Endothelial cell of umbilical vein (primary cell): ENCODE measurements at regions not wholly inside any gene's neighbourhood (a gene's known extent, or its start where the extent isn't known, plus 50 kb on each side); places are given as distances from the start of the nearest gene placed in this dataset.

ENCODE experiments used
- BruUV-seq: library from RNA; stranded (reverse); fragments of 400-500 nt; replicated peaks from 2 replicates; lab custom pipeline; 2021; lab: Mats Ljungman, UMichigan
- CTCF ChIA-PET: fragments of 300-600, 350-600 bp; sonication (Branson Sonifier 250); formaldehyde crosslinking; loops from one replicate; lab custom pipeline; 2021; ENCODE audit warnings: antibody characterized with exemption, inconsistent platforms; lab: Charles Lee
- POLR2A ChIA-PET: fragments of 300-600, 350-600 bp; sonication (Branson Sonifier 250); formaldehyde crosslinking; loops from one replicate; lab custom pipeline; 2021; ENCODE audit warnings: antibody characterized with exemption, inconsistent platforms; lab: Charles Lee
- DNase-seq: peaks from one replicate; pipeline ENCODE4 v3.0.0-alpha.2; 2011; ENCODE audit warnings: low read depth, low spot score
- FAIRE-seq: peaks from 2 replicates; lab custom pipeline; 2011; peaks lifted over from hg19 to GRCh38; lab: Jason Lieb, UNC
- H2AFZ ChIP-seq: 2 replicates; pipeline ENCODE4 v1.6.0; 2012; ENCODE audit warnings: low read depth, low read length, control low read depth, inconsistent platforms
- H3K27ac ChIP-seq: 2 replicates; pipeline ENCODE4 v1.5.1; 2011; ENCODE audit warnings: low read depth, mild to moderate bottlenecking, control low read depth, low read length, moderate library complexity; ENCODE audit not compliant: insufficient read depth
- H3K27me3 ChIP-seq, 2 experiments: 2 replicates each; pipeline versions ENCODE4 v1.6.0 to v1.6.1; 2011; ENCODE audit warnings: low read length in 2 of 2, mixed read lengths in 1 of 2; ENCODE audit not compliant: control insufficient read depth in 2 of 2, insufficient read depth in 2 of 2
- H3K36me3 ChIP-seq, 2 experiments: 2 replicates in 1 of 2; 3 replicates in 1 of 2; pipeline ENCODE4 v1.5.1; 2011; ENCODE audit warnings: low read length in 2 of 2, mild to moderate bottlenecking in 1 of 2, moderate library complexity in 1 of 2; ENCODE audit not compliant: control insufficient read depth in 2 of 2, insufficient read depth in 2 of 2; ENCODE audit errors: extremely low read depth in 1 of 2
- H3K4me1 ChIP-seq: 3 replicates; pipeline ENCODE4 v1.5.1; 2011; ENCODE audit warnings: mild to moderate bottlenecking, low read length; ENCODE audit not compliant: control insufficient read depth, insufficient read depth; ENCODE audit errors: extremely low read depth
- H3K4me2 ChIP-seq: 2 replicates; pipeline ENCODE4 v1.6.1; 2011; ENCODE audit warnings: low read length, control low read depth, mixed read lengths; ENCODE audit not compliant: insufficient read depth
- H3K4me3 ChIP-seq, 3 experiments: fragments of 200-600 bp in 1 of 3; sonication (generic), shearing (Covaris generic) in 1 of 3; replicated peaks in 1 of 3; 2 replicates each; pipeline ENCODE4 v1.5.1; 2011 to 2016; ENCODE audit warnings: control low read depth in 3 of 3, low read length in 3 of 3, mild to moderate bottlenecking in 2 of 3, inconsistent platforms in 1 of 3, low read depth in 1 of 3, moderate library complexity in 1 of 3; ENCODE audit not compliant: insufficient read depth in 1 of 3
- H3K79me2 ChIP-seq: 2 replicates; pipeline ENCODE4 v1.6.0; 2012; ENCODE audit warnings: low read length, inconsistent platforms; ENCODE audit not compliant: control insufficient read depth, insufficient read depth
- H3K9ac ChIP-seq: replicated peaks from 2 replicates; pipeline ENCODE3; 2011; ENCODE audit warnings: low read length, control low read depth; ENCODE audit not compliant: insufficient read depth; ENCODE audit errors: extremely low read depth
- H3K9me1 ChIP-seq: replicated peaks from 3 replicates; pipeline ENCODE4 v1.6.0; 2011; ENCODE audit warnings: mild to moderate bottlenecking, low read length; ENCODE audit not compliant: control insufficient read depth, insufficient read depth; ENCODE audit errors: extremely low read depth
- H3K9me3 ChIP-seq: replicated peaks from 2 replicates; pipeline ENCODE4 v1.5.1; 2012; ENCODE audit warnings: low read length, inconsistent platforms; ENCODE audit not compliant: control insufficient read depth, insufficient read depth
- H4K20me1 ChIP-seq: replicated peaks from 2 replicates; pipeline ENCODE3; 2011; ENCODE audit warnings: mild to moderate bottlenecking, low read length; ENCODE audit not compliant: control insufficient read depth, insufficient read depth; ENCODE audit errors: extremely low read depth
- EZH2 ChIP-seq: IDR thresholded peaks from 2 replicates; pipeline ENCODE4 v1.6.1; 2012; ENCODE audit warnings: borderline replicate concordance, low read depth, mild to moderate bottlenecking, moderate library complexity, low read length, inconsistent platforms; ENCODE audit not compliant: severe bottlenecking
- FOS ChIP-seq: IDR thresholded peaks from 2 replicates; pipeline ENCODE4 v1.6.1; 2011; ENCODE audit warnings: mild to moderate bottlenecking, low read length, moderate library complexity, borderline replicate concordance; ENCODE audit not compliant: insufficient read depth
- GATA2 ChIP-seq: IDR thresholded peaks from 2 replicates; pipeline ENCODE4 v1.7.0; 2011; ENCODE audit warnings: low read depth, mild to moderate bottlenecking, moderate library complexity, mixed read lengths, low read length; ENCODE audit not compliant: insufficient read length, insufficient read depth
- JUN ChIP-seq: IDR thresholded peaks from 2 replicates; pipeline ENCODE4 v1.6.1; 2011; ENCODE audit warnings: borderline replicate concordance, low read depth; ENCODE audit not compliant: insufficient read length, insufficient read depth
- MYC ChIP-seq: IDR thresholded peaks from one replicate; pipeline ENCODE4 v1.6.1; 2011; ENCODE audit warnings: mild to moderate bottlenecking, low read depth, low read length
- POLR2A ChIP-seq: IDR thresholded peaks from 2 replicates; pipeline ENCODE4 v1.6.1; 2012; ENCODE audit warnings: low read depth, mild to moderate bottlenecking, control low read depth, low read length
- POLR2AphosphoS5 ChIP-seq: IDR thresholded peaks from 2 replicates; pipeline ENCODE4 v1.6.1; 2012; ENCODE audit warnings: low read depth, mild to moderate bottlenecking, control low read depth, low read length, moderate library complexity; ENCODE audit not compliant: insufficient read depth
- dilution Hi-C: fragments of 300-500 bp; cut with MboI; formaldehyde crosslinking; loops from one replicate; pipeline ENCODE4 v1.15.0; 2019; ENCODE audit warnings: low sequenced_read_pairs; ENCODE audit not compliant: extremely low pct_ligation_motif_present
- intact Hi-C: fragments of 100-400 bp; cut with micrococcal nuclease; formaldehyde crosslinking; loops from one replicate; pipeline ENCODE4 v1.10.0; 2022
- TF ChIP-seq, protein P1 (sequence below): IDR thresholded peaks from 2 replicates; pipeline ENCODE4 v1.6.1; 2011; ENCODE audit not compliant: insufficient read depth, insufficient read length
- TF ChIP-seq, protein P2 (sequence below), 2 donors: IDR thresholded peaks; 1 replicate in 1 of 2; 2 replicates in 1 of 2; pipeline ENCODE4 v1.5.1; 2011; ENCODE audit warnings: low read length in 2 of 2, mild to moderate bottlenecking in 2 of 2, moderate library complexity in 2 of 2, control low read depth in 1 of 2, inconsistent platforms in 1 of 2, low read depth in 1 of 2; ENCODE audit not compliant: insufficient read depth in 1 of 2; ENCODE audit errors: extremely low read depth in 1 of 2

DNA sequence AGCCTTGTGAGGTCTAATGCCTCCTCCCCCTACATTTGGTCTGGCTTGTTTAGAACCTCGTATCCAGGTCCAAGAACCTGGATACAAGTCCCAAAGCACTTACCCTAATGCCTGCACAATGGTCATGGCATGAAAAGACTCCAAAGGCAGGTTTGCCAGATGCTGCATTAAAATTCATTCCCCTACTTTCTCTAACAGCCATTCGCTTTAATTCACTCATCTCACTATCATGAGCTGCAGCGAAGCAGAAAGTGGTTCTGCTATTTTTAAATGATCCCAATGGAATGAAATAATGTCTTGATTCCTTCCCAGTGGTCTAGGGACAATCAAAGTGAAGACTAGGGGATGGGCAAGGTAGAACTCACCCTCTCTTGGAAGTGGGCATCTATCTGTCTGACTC, 72.5 kb upstream of the MAX start:
- Histone ChIP-seq H3K4me1 (peaks cover 10% of the 10 kb centered on the region), H3K36me3 (no peaks in the 10 kb centered on the region), H3K4me2 (no peak overlapping the region), H3K9me3 (no peaks in the 10 kb centered on the region), H3K27ac (no peak overlapping the region), H3K4me3 (no peak overlapping the region), H3K9me1 (no peaks in the 10 kb centered on the region), H4K20me1 (no peaks in the 10 kb centered on the region), H3K79me2 (no peaks in the 10 kb centered on the region), H3K27me3 (no peaks in the 10 kb centered on the region), H3K9ac (no peak overlapping the region), H2AFZ (no peak overlapping the region)
- dilution Hi-C loops = no loop called here
- DNase-seq = no peak
- CTCF ChIA-PET = interaction anchor here (0.9 to 2.2 kb wide), 5 partner anchors 11 to 785 kb away, joined by 3 to 12 read pairs (median 3); no protein-coding TSS in a partner anchor
- intact Hi-C loops = no loop called here
- no peak for FAIRE-seq
- TF ChIP-seq MYC (no peak), EZH2 (no peak), GATA2 (no peak), JUN (no peak), FOS (no peak), POLR2AphosphoS5 (no peak), POLR2A (no peak)
- TF ChIP-seq, protein P1, sequence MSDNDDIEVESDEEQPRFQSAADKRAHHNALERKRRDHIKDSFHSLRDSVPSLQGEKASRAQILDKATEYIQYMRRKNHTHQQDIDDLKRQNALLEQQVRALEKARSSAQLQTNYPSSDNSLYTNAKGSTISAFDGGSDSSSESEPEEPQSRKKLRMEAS = no peak
- TF ChIP-seq, protein P2, sequence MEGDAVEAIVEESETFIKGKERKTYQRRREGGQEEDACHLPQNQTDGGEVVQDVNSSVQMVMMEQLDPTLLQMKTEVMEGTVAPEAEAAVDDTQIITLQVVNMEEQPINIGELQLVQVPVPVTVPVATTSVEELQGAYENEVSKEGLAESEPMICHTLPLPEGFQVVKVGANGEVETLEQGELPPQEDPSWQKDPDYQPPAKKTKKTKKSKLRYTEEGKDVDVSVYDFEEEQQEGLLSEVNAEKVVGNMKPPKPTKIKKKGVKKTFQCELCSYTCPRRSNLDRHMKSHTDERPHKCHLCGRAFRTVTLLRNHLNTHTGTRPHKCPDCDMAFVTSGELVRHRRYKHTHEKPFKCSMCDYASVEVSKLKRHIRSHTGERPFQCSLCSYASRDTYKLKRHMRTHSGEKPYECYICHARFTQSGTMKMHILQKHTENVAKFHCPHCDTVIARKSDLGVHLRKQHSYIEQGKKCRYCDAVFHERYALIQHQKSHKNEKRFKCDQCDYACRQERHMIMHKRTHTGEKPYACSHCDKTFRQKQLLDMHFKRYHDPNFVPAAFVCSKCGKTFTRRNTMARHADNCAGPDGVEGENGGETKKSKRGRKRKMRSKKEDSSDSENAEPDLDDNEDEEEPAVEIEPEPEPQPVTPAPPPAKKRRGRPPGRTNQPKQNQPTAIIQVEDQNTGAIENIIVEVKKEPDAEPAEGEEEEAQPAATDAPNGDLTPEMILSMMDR (IDR thresholded peaks at IDR 0.05; ENCODE audit: extremely low read depth in 1 of 2, insufficient read depth in 1 of 2, low read depth in 1 of 2, low read length in 2 of 2) = no peak
- no TSS peak for BruUV-seq
- POLR2A ChIA-PET = no interaction called here
